ENCODE measurements at regions not wholly inside any gene's neighbourhood (a gene's known extent, or its start where the extent isn't known, plus 50 kb on each side); places are given as distances from the start of the nearest gene placed in this dataset.
"Not testable (repeated sequence)": the region's sequence is repeated elsewhere in the genome, so short reads cannot be mapped to it uniquely, and the experiment has no call there.

GRCh38 chr5:36521838-36522745 is 84.3 kb upstream of the SLC1A3 start:
- in situ Hi-C loops (cut with MboI; ENCODE audit: low sequenced_read_pairs), result no loop called here

DNA sequence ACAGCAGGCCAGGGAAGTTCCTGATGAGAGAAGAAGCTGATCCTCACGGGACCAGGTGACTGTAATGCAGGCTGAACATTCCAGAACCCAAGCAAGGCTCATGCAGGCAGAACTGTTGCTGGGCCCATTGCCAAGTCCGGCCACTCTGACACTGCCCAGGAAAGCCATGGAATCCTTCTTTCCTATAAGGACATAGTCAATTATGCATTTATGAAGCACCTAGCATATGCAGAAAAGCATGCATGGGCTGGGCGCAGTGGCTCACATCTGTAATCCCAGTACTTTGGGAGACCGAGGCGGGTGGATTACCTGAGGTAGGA is 83.7 kb upstream of the SLC1A3 start:
- in situ Hi-C loops (cut with MboI; ENCODE audit: low sequenced_read_pairs), result no loop called here

- in situ Hi-C loops (cut with MboI; ENCODE audit: low sequenced_read_pairs), result no loop called here
These were observed 83.0 kb upstream of the SLC1A3 start for GRCh38 chr5:36523450-36523849.

DNA sequence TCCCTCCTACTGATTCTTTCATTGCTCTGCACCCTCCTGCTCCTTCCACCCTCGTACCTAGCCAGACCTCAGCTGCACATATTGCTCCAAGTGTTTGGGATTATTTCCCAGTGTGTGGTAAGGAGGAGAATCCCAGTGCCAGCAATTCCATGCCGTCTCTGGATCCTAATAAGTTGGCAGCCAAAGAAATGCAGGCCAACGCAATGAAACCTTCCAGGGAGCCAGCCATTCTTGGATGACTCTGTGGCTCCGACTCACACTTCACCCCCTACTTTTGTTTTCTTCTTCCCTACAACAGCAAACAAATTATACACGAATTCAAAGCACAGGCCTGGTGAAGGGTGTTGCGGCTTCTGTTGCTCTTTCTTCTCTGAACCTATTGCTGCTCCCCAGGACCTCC is 82.5 kb upstream of the SLC1A3 start:
- in situ Hi-C loops (cut with MboI; ENCODE audit: low sequenced_read_pairs), result no loop called here

DNA sequence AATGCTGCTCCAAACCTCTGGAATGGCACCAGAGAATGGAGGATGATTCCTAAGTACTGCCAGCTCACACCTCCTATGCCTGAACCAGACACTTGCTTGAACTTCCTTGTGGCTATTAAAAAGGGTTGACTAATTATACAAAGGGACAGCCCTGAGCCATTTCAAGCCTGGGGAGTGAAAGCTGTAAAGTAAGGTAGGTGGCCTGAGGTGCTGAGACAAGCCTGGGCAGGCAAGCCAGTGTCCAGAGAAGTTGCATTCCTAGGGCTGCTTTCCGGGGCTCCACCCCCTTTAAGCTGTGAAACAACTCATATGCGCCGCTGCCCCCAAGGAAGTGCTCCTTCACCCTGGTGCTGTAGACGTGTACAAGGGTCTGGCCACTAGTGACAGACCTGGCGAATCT is 79.9 kb upstream of the SLC1A3 start:
- in situ Hi-C loops (cut with MboI; ENCODE audit: low sequenced_read_pairs), result no loop called here

DNA sequence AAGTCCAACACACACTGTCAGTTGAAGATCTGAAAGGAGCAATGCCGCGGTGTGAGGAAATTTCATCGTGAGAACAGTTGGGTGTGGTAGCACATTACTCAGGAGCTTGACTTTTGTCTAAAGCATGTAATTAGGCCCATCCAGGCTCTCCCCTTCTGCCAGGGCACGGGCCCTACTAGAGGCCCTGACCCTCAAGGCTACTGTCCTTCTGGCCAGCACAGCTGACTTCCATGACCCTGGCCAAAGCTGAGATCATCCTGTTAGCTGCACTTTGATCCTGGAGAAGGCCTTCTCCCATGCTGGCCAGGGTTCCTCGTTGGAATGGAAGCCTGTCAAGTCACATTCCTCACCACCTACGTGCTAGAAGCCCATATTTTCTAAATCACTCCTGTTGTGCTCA is 77.8 kb upstream of the SLC1A3 start:
- in situ Hi-C loops (cut with MboI; ENCODE audit: low sequenced_read_pairs), result no loop called here

DNA sequence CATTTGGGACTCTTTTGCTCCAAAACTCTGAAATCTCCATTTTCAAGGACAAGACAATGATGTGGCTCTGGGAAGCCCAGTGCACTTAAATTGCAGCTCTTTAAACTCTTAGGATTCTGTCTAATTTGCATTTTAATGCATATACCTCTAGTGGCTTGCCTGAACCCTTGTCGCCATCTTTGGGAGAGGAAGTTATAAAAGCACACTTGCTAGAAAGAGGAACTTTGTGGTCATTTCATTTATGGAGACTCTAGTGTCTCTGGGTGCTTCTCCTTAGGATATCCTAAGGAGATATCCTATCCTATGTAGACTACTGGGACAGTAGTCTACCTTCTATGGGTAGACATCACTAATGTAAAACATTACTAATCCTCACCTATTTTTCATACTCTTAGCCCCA is 77.3 kb upstream of the SLC1A3 start:
- in situ Hi-C loops (cut with MboI; ENCODE audit: low sequenced_read_pairs), result no loop called here

DNA sequence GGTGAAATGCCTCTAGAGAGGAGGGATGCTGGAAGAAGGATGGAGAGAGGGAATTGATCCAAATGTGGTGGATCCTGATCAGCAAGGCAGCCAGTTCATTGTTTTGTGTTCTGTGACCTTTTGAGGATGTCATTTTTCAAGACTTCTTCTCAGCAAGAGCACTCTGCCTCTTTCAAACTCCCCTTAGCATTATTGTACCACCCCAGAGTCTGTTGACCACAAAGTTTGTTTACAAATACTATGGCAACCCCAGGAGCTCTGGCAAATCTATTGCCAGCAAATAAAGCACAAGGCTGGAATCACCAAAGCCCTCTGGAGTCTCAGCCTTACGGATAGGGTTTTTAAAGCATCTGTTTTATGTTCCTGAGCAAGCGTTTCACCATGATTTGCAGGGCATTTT is 76.2 kb upstream of the SLC1A3 start:
- in situ Hi-C loops (cut with MboI; ENCODE audit: low sequenced_read_pairs), result no loop called here

- in situ Hi-C loops (cut with MboI; ENCODE audit: low sequenced_read_pairs), result no loop called here
These were observed 75.0 kb upstream of the SLC1A3 start for GRCh38 chr5:36531401-36531800.

GRCh38 chr5:36535378-36535777 is 71.0 kb upstream of the SLC1A3 start:
- in situ Hi-C loops (cut with MboI; ENCODE audit: low sequenced_read_pairs), result no loop called here

GRCh38 chr5:36535859-36536615 is 70.4 kb upstream of the SLC1A3 start:
- in situ Hi-C loops (cut with MboI; ENCODE audit: low sequenced_read_pairs), result no loop called here

- in situ Hi-C loops (cut with MboI; ENCODE audit: low sequenced_read_pairs), result no loop called here
These were observed 69.8 kb upstream of the SLC1A3 start for GRCh38 chr5:36536616-36537005.

- in situ Hi-C loops (cut with MboI; ENCODE audit: low sequenced_read_pairs), result no loop called here
These were observed 68.7 kb upstream of the SLC1A3 start for GRCh38 chr5:36537724-36538123.

DNA sequence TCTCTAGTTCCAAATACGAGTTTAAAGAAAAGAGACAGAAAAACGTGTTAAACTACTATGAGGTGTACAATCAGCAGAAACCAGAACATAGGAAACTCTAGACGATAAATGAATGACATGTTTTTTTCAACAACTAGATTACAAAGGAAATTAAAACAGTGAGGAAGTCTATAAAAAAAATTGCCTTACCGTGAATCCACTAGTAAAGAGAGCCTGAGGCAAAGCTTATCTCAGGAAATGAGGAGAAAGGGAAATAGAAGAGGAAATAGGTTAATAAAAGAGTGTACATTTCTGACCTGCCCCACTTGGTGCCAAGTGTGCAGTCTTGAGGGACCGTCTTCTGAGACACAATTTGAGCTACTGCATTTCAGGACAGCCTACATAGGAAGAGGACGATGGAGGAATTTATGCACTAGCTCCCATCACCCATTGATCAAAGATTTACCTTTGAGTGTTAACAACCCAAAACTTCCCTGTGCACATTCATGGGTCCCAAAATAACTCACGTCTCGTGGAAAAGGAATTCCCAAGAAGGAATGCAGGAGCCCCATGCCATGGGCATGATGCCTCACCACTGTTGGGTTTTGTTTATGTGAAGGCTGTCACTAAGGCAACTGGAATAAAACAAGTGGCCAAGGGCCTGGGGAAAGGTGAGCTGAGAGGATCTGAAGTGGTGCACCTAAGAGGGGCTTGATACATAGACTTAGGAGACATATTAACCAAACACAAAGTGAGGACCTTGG is 53.6 kb upstream of the SLC1A3 start:
- in situ Hi-C loops (cut with MboI; ENCODE audit: low sequenced_read_pairs), result no loop called here

DNA sequence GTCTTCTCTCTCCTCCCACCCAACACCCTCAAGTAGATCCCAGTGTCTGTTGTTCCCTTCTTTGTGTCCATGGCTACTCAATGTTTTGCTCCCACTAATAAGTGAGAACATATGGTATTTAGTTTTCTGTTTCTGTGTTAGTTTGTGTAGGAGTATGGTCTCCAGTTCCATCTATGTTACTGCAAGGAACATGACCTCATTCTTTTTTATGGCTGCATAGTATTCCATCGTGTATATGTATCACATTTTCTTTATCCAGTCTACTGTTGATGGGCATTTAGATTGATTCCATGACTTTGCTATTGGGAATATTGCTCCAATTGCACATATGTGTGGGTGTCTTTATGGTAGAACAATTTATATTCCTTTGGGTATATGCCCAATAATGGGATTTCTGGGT is 51.4 kb upstream of the SLC1A3 start:
- in situ Hi-C loops (cut with MboI; ENCODE audit: low sequenced_read_pairs), result not testable (repeated sequence)
